ENCODE measurements at regions not wholly inside any gene's neighbourhood (a gene's known extent, or its start where the extent isn't known, plus 50 kb on each side); places are given as distances from the start of the nearest gene placed in this dataset.

- Mint-ChIP-seq H3K4me1 (peaks cover 14% of the 10 kb centered on the region), H3K27ac (no peak overlapping the region), H3K36me3 (ENCODE audit: low read depth) (no peaks in the 10 kb centered on the region), H3K27me3 (ENCODE audit: insufficient read depth, low read depth, poor library complexity) (peaks cover 5% of the 10 kb centered on the region), H3K9me3 (no peaks in the 10 kb centered on the region), H3K4me3 (no peak overlapping the region)
- Histone ChIP-seq H3K79me2 (replicated peaks; ENCODE audit: insufficient read depth) (no peaks in the 10 kb centered on the region), H3K36me3 (ENCODE audit: insufficient read depth) (no peaks in the 10 kb centered on the region), H3K4me1 (ENCODE audit: insufficient read depth) (peaks cover 14% of the 10 kb centered on the region), H2AFZ (no peak overlapping the region; the same call in 1 of the 2 replicates), H4K20me1 (replicated peaks; ENCODE audit: insufficient read depth) (no peaks in the 10 kb centered on the region), H3K27ac (ENCODE audit: low read depth) (no peak overlapping the region), H3K4me2 (no peak overlapping the region), H3F3A (replicated peaks; ENCODE audit: low read depth) (no peaks in the 10 kb centered on the region), H3K27me3 (ENCODE audit: insufficient read depth) (no peaks in the 10 kb centered on the region), H3K9me2 (ENCODE audit: insufficient read depth) (peaks cover 8% of the 10 kb centered on the region; the same call in 1 of the 2 replicates), H3K4me3 (no peak overlapping the region)
- DNase-seq (ENCODE audit: low spot score) (peak; percentile 20), ATAC-seq (no peak)
- TF ChIP-seq, protein P1, sequence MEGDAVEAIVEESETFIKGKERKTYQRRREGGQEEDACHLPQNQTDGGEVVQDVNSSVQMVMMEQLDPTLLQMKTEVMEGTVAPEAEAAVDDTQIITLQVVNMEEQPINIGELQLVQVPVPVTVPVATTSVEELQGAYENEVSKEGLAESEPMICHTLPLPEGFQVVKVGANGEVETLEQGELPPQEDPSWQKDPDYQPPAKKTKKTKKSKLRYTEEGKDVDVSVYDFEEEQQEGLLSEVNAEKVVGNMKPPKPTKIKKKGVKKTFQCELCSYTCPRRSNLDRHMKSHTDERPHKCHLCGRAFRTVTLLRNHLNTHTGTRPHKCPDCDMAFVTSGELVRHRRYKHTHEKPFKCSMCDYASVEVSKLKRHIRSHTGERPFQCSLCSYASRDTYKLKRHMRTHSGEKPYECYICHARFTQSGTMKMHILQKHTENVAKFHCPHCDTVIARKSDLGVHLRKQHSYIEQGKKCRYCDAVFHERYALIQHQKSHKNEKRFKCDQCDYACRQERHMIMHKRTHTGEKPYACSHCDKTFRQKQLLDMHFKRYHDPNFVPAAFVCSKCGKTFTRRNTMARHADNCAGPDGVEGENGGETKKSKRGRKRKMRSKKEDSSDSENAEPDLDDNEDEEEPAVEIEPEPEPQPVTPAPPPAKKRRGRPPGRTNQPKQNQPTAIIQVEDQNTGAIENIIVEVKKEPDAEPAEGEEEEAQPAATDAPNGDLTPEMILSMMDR (conservative IDR thresholded peaks at IDR 0.05; ENCODE audit: low read depth in 2 of 2): peak; percentile 19 to 33; a peak in 2 of 4 replicates
- no peak for TF ChIP-seq ZNF331 (CRISPR knock-in tag; IDR thresholded peaks at IDR 0.05; ENCODE audit: low read depth)
Observed at GRCh38 chr9:96089452-96090085, 212.4 kb downstream of the HSD17B3 start.

DNA sequence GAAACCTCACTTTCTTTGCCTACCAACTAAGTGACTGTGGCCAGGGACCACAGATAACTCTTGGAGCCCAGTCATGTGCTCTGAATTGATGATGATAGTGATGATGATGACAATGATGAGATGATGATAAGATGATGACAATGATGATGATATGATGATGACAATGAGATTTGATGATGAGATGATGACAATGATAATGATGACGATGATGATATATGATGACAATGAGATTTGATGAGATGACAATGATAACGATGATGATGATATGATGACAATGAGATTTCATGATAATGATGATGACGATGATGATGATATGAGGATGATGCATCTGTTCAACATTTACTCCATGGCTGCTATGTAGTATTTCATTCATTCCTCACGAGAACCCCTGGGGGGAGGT, 213.0 kb downstream of the ERCC6L2 start:
- Histone ChIP-seq H4K20me1 (replicated peaks; ENCODE audit: insufficient read depth) (no peaks in the 10 kb centered on the region), H3K9me2 (ENCODE audit: insufficient read depth) (peaks cover 8% of the 10 kb centered on the region; the same call in 1 of the 2 replicates), H3K36me3 (ENCODE audit: insufficient read depth) (no peaks in the 10 kb centered on the region), H3K79me2 (replicated peaks; ENCODE audit: insufficient read depth) (no peaks in the 10 kb centered on the region), H3K4me2 (no peak overlapping the region), H3K4me3 (no peak overlapping the region), H3K27me3 (ENCODE audit: insufficient read depth) (no peaks in the 10 kb centered on the region), H3K27ac (ENCODE audit: low read depth) (no peak overlapping the region), H3K4me1 (ENCODE audit: insufficient read depth) (peaks cover 14% of the 10 kb centered on the region), H2AFZ (no peak overlapping the region), H3F3A (replicated peaks; ENCODE audit: low read depth) (no peaks in the 10 kb centered on the region)
- ATAC-seq (no peak), DNase-seq (ENCODE audit: low spot score) (no peak)
- Mint-ChIP-seq H3K9me3 (no peaks in the 10 kb centered on the region), H3K4me1 (peaks cover 11% of the 10 kb centered on the region), H3K27ac (no peak overlapping the region), H3K27me3 (ENCODE audit: insufficient read depth, low read depth, poor library complexity) (peaks cover 5% of the 10 kb centered on the region), H3K4me3 (no peak overlapping the region), H3K36me3 (ENCODE audit: low read depth) (no peaks in the 10 kb centered on the region)
- TF ChIP-seq, protein P2, sequence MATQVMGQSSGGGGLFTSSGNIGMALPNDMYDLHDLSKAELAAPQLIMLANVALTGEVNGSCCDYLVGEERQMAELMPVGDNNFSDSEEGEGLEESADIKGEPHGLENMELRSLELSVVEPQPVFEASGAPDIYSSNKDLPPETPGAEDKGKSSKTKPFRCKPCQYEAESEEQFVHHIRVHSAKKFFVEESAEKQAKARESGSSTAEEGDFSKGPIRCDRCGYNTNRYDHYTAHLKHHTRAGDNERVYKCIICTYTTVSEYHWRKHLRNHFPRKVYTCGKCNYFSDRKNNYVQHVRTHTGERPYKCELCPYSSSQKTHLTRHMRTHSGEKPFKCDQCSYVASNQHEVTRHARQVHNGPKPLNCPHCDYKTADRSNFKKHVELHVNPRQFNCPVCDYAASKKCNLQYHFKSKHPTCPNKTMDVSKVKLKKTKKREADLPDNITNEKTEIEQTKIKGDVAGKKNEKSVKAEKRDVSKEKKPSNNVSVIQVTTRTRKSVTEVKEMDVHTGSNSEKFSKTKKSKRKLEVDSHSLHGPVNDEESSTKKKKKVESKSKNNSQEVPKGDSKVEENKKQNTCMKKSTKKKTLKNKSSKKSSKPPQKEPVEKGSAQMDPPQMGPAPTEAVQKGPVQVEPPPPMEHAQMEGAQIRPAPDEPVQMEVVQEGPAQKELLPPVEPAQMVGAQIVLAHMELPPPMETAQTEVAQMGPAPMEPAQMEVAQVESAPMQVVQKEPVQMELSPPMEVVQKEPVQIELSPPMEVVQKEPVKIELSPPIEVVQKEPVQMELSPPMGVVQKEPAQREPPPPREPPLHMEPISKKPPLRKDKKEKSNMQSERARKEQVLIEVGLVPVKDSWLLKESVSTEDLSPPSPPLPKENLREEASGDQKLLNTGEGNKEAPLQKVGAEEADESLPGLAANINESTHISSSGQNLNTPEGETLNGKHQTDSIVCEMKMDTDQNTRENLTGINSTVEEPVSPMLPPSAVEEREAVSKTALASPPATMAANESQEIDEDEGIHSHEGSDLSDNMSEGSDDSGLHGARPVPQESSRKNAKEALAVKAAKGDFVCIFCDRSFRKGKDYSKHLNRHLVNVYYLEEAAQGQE (IDR thresholded peaks at IDR 0.05; ENCODE audit: unreplicated experiment): no peak
- peak; percentile 37; the same call in 1 of the 2 replicates for TF ChIP-seq CREB1 (CRISPR knock-in tag; IDR thresholded peaks at IDR 0.05; ENCODE audit: low read depth)
- no peak for TF ChIP-seq NANOG (IDR thresholded peaks at IDR 0.05; ENCODE audit: borderline replicate concordance)
- TF ChIP-seq, protein P1 (conservative IDR thresholded peaks at IDR 0.05; ENCODE audit: low read depth in 2 of 2): no peak
- TF ChIP-seq, protein P3, sequence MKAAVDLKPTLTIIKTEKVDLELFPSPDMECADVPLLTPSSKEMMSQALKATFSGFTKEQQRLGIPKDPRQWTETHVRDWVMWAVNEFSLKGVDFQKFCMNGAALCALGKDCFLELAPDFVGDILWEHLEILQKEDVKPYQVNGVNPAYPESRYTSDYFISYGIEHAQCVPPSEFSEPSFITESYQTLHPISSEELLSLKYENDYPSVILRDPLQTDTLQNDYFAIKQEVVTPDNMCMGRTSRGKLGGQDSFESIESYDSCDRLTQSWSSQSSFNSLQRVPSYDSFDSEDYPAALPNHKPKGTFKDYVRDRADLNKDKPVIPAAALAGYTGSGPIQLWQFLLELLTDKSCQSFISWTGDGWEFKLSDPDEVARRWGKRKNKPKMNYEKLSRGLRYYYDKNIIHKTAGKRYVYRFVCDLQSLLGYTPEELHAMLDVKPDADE (IDR thresholded peaks at IDR 0.05): no peak
- TF ChIP-seq ZNF114 (CRISPR knock-in tag; IDR thresholded peaks at IDR 0.05): no peak
- TF ChIP-seq ZNF331 (CRISPR knock-in tag; IDR thresholded peaks at IDR 0.05; ENCODE audit: low read depth): no peak
- no peak for TF ChIP-seq EZH2 (IDR thresholded peaks at IDR 0.05; ENCODE audit: low read depth, unreplicated experiment)
